Body of pancreas (tissue), 4 donors: ENCODE measurements at regions not wholly inside any gene's neighbourhood (a gene's known extent, or its start where the extent isn't known, plus 50 kb on each side); places are given as distances from the start of the nearest gene placed in this dataset.

Experiments
- CTCF ChIP-seq, 7 experiments: fragments of 450-650 bp in 4 of 7; fragments of 200-600 bp in 3 of 7; sonication (generic) in 3 of 7; IDR thresholded peaks; one replicate each; pipeline ENCODE4 v1.5.1; 2016 to 2019; ENCODE audit warnings: antibody characterized with exemption in 7 of 7
- POLR2A ChIP-seq, 3 donors: fragments of 450-650 bp; IDR thresholded peaks; one replicate each; pipeline ENCODE4 v1.6.1; 2016; ENCODE audit warnings: antibody characterized with exemption in 3 of 3, mild to moderate bottlenecking in 2 of 3

GRCh38 chr14:22185191-22185590, 403.8 kb downstream of the DAD1 start:
- TF ChIP-seq POLR2A (IDR thresholded peaks at IDR 0.05) = no peak
- no peak for TF ChIP-seq CTCF (IDR thresholded peaks at IDR 0.05)
